GM19023 (cell line): ENCODE measurements at regions not wholly inside any gene's neighbourhood (a gene's known extent, or its start where the extent isn't known, plus 50 kb on each side); places are given as distances from the start of the nearest gene placed in this dataset.
"Not testable (repeated sequence)": the region's sequence is repeated elsewhere in the genome, so short reads cannot be mapped to it uniquely, and the experiment has no call there.

Experiments used
- ATAC-seq: cut with Tn5 transposase; IDR thresholded peaks from one replicate; pipeline ENCODE4 v1.9.1; 2021; ENCODE audit warnings: mild to moderate bottlenecking, moderate library complexity; ENCODE audit not compliant: unreplicated experiment

- ATAC-seq, result not testable (repeated sequence)
Measured at GRCh38 chr17:21550031-21550430, 142.3 kb upstream of the KCNJ18 start.

GRCh38 chr17:21551081-21551881 lies 141.0 kb upstream of the KCNJ18 start:
- ATAC-seq, result no peak

- not testable (repeated sequence) for ATAC-seq
Measured at GRCh38 chr17:21558921-21559320, 133.4 kb upstream of the KCNJ18 start.

- no peak for ATAC-seq
Measured at GRCh38 chr17:21564262-21564661, 128.1 kb upstream of the KCNJ18 start.

GRCh38 chr17:21564757-21565156 lies 127.6 kb upstream of the KCNJ18 start:
- not testable (repeated sequence) for ATAC-seq

- not testable (repeated sequence) for ATAC-seq
Measured at GRCh38 chr17:21570427-21570826, 121.9 kb upstream of the KCNJ18 start.

GRCh38 chr17:21572148-21572547 lies 120.2 kb upstream of the KCNJ18 start:
- ATAC-seq, result not testable (repeated sequence)

GRCh38 chr17:21573271-21573960 lies 118.9 kb upstream of the KCNJ18 start:
- ATAC-seq, result not testable (repeated sequence)

- no peak for ATAC-seq
Measured at GRCh38 chr17:21573961-21574610, 118.2 kb upstream of the KCNJ18 start.

GRCh38 chr17:21574611-21575255 lies 117.6 kb upstream of the KCNJ18 start:
- not testable (repeated sequence) for ATAC-seq

GRCh38 chr17:21578783-21579182 lies 113.5 kb upstream of the KCNJ18 start:
- ATAC-seq, result not testable (repeated sequence)

- ATAC-seq, result no peak
Measured at GRCh38 chr17:21592774-21593173, 99.5 kb upstream of the KCNJ18 start.

- not testable (repeated sequence) for ATAC-seq
Measured at GRCh38 chr17:21593452-21594105, 98.7 kb upstream of the KCNJ18 start.

GRCh38 chr17:21595086-21595485 lies 97.2 kb upstream of the KCNJ18 start:
- ATAC-seq, result no peak

- no peak for ATAC-seq
Measured at GRCh38 chr17:21602176-21602575, 90.1 kb upstream of the KCNJ18 start.

- not testable (repeated sequence) for ATAC-seq
Measured at GRCh38 chr17:21603292-21603691, 89.0 kb upstream of the KCNJ18 start.

GRCh38 chr17:21611443-21611842 lies 80.9 kb upstream of the KCNJ18 start:
- not testable (repeated sequence) for ATAC-seq

GRCh38 chr17:21612123-21613070 lies 79.9 kb upstream of the KCNJ18 start:
- not testable (repeated sequence) for ATAC-seq

- no peak for ATAC-seq
Measured at GRCh38 chr17:21613071-21613429, 79.3 kb upstream of the KCNJ18 start.
